ENCODE measurements at regions not wholly inside any gene's neighbourhood (a gene's known extent, or its start where the extent isn't known, plus 50 kb on each side); places are given as distances from the start of the nearest gene placed in this dataset.

GRCh38 chr3:40642812-40643211 lies 118.1 kb downstream of the ZNF621 start:
- TF ChIP-seq EZH2 (IDR thresholded peaks at IDR 0.05; ENCODE audit: insufficient read depth, poor library complexity, severe bottlenecking): no peak
- TF ChIP-seq EZH2phosphoT487 (IDR thresholded peaks at IDR 0.05; ENCODE audit: insufficient read depth, low read depth): no peak
